Hepatocyte (in vitro differentiated cells): ENCODE measurements at regions not wholly inside any gene's neighbourhood (a gene's known extent, or its start where the extent isn't known, plus 50 kb on each side); places are given as distances from the start of the nearest gene placed in this dataset.
"Not testable (repeated sequence)": the region's sequence is repeated elsewhere in the genome, so short reads cannot be mapped to it uniquely, and the experiment has no call there.

Experiments used
- CTCF ChIP-seq: fragments of 200-600 bp; sonication (generic); IDR thresholded peaks from 2 replicates; pipeline ENCODE4 v1.5.1; 2016; ENCODE audit warnings: antibody characterized with exemption, mild to moderate bottlenecking; ENCODE audit not compliant: poor library complexity
- EZH2phosphoT487 ChIP-seq: fragments of 200-600 bp; sonication (generic); IDR thresholded peaks from one replicate; pipeline ENCODE4 v1.6.1; 2018; ENCODE audit warnings: antibody characterized with exemption, mild to moderate bottlenecking, low read depth, moderate library complexity; ENCODE audit not compliant: unreplicated experiment, severe bottlenecking

- TF ChIP-seq EZH2phosphoT487, CTCF: not testable (repeated sequence)
These were observed 76.1 kb upstream of the ZNF217 start for GRCh38 chr20:53669517-53670313.
